Psoas muscle (tissue), 7 donors: ENCODE measurements at regions not wholly inside any gene's neighbourhood (a gene's known extent, or its start where the extent isn't known, plus 50 kb on each side); places are given as distances from the start of the nearest gene placed in this dataset.

Experiments
- ATAC-seq, 4 donors: fragments of 200-7000 bp; cut with Tn5 transposase; one replicate each; pipeline ENCODE4 v1.9.1; 2020; ENCODE audit warnings: moderate library complexity in 3 of 4, mild to moderate bottlenecking in 2 of 4
- DNase-seq, 2 donors: peaks; one replicate each; pipeline ENCODE4 v3.0.0-alpha.2; 2020
- H3K27ac ChIP-seq: fragments of 200-600 bp; one replicate; pipeline ENCODE4 v1.8.0; 2022
- H3K27me3 ChIP-seq, 3 donors: fragments of 200-600 bp in 1 of 3; one replicate each; pipeline versions ENCODE4 v1.6.1 to v1.8.0; 2013 to 2022; ENCODE audit warnings: low read length in 2 of 3, mild to moderate bottlenecking in 2 of 3, moderate library complexity in 1 of 3; ENCODE audit not compliant: insufficient read depth in 3 of 3
- H3K36me3 ChIP-seq, 2 donors: fragments of 200-600 bp in 1 of 2; one replicate each; pipeline versions ENCODE4 v1.6.1 to v1.8.0; 2013 to 2022; ENCODE audit warnings: low read depth in 1 of 2, mild to moderate bottlenecking in 1 of 2, moderate library complexity in 1 of 2; ENCODE audit not compliant: insufficient read depth in 1 of 2
- H3K4me1 ChIP-seq: fragments of 200-600 bp; one replicate; pipeline ENCODE4 v1.8.0; 2022
- H3K4me3 ChIP-seq: fragments of 200-600 bp; one replicate; pipeline ENCODE4 v1.8.0; 2022; ENCODE audit warnings: mild to moderate bottlenecking
- H3K9me3 ChIP-seq: fragments of 200-600 bp; one replicate; pipeline ENCODE4 v1.8.0; 2022
- WGBS, 3 donors: extraction: QIAGEN DNeasy Blood & Tissue Kit; methylation state at CpG; one replicate each; pipeline versions ENCODE4 v1.1.6 to v1.1.7; 2013; 5-methylcytosine and 5-hydroxymethylcytosine counted together
- intact Hi-C, 2 donors: fragments of 100-400 bp; cut with DNase I; formaldehyde crosslinking; loops; one replicate each; pipeline versions ENCODE4 v1.11.0 to v1.14.2; 2022
- TF ChIP-seq, protein P1 (sequence below): fragments of 200-600 bp; IDR thresholded peaks from one replicate; pipeline ENCODE4 v1.8.0; 2022; ENCODE audit warnings: antibody characterized with exemption
- donor health status: healthy with polysubstance abuse.
- donor health status: DM: no; HTN: no; CAD: no; lungs with moderate emphysema.
- donor health status: Bipolar disorder and iron deficiency.
- donor health status: healthy.
- donor health status: DM: yes; HTN: yes; CAD: no.
- donor health status: DM: no; HTN: no; CAD: no.
- donor health status: DM: yes; HTN: yes; CAD: no.

DNA sequence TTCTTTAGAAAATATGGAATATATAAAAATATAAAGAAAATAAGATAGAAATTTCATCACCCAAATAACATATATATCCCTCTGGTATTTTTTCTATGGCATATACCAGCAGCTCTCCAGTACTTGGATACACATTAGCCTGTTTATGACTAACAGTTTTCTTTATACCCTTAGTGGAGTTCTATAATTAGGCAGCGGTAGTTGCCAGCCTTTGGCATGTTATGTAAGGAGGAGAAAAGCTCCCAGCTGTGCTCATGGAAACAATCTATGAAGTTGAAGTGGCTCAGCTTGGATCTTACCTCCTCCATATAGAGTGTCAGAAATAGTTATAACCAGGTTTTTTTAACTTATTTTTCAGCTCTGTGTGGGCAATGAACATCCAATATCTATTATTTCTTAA lies 1636.8 kb downstream of the AMY1C start:
- intact Hi-C loops = no loop called here
- Histone ChIP-seq H3K4me3 (no peak overlapping the region), H3K27me3 (no peaks in the 10 kb centered on the region), H3K4me1 (no peaks in the 10 kb centered on the region), H3K36me3 (no peaks in the 10 kb centered on the region), H3K27ac (no peak overlapping the region), H3K9me3 (no peaks in the 10 kb centered on the region)
- 69 to 88% (median 82%) methylated on average over 1 of the region's 1 CpG for WGBS, 3 donors
- TF ChIP-seq, protein P1, sequence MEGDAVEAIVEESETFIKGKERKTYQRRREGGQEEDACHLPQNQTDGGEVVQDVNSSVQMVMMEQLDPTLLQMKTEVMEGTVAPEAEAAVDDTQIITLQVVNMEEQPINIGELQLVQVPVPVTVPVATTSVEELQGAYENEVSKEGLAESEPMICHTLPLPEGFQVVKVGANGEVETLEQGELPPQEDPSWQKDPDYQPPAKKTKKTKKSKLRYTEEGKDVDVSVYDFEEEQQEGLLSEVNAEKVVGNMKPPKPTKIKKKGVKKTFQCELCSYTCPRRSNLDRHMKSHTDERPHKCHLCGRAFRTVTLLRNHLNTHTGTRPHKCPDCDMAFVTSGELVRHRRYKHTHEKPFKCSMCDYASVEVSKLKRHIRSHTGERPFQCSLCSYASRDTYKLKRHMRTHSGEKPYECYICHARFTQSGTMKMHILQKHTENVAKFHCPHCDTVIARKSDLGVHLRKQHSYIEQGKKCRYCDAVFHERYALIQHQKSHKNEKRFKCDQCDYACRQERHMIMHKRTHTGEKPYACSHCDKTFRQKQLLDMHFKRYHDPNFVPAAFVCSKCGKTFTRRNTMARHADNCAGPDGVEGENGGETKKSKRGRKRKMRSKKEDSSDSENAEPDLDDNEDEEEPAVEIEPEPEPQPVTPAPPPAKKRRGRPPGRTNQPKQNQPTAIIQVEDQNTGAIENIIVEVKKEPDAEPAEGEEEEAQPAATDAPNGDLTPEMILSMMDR = no peak
- ATAC-seq = peak in 3 of 4 donors; percentile 51 to 77 (median 74)
- no peak for DNase-seq

DNA sequence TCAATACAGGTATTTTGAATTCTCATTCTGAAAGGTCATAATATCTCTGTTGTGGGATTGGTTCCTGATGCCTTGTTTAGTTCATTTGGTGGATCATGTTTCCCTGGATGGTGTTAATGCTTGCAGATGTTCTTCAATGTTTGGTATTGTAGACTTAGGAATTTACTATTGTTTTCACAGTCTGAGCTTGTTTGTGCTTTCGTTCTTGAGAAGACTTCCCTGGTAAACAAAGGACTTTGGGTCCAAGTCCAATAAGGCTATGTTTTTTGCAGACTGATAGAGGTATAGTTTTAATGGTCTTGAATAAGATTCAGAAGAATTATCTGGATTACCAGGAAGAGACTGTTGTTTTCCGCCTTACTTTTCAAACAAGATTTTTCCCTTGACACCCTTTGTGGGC lies 1646.3 kb downstream of the AMY1C start:
- no peak overlapping the region for H3K27ac ChIP-seq
- no peak overlapping the region for H3K4me3 ChIP-seq
- H3K9me3 ChIP-seq = no peaks in the 10 kb centered on the region
- H3K36me3 ChIP-seq = no peaks in the 10 kb centered on the region
- no peak for DNase-seq
- no peaks in the 10 kb centered on the region for H3K27me3 ChIP-seq
- ATAC-seq = no peak
- H3K4me1 ChIP-seq = no peaks in the 10 kb centered on the region
- intact Hi-C loops = no loop called here
- TF ChIP-seq, protein P1 = no peak
- WGBS, 3 donors = 44 to 64% (median 48%) methylated on average over 2 of the region's 2 CpGs

DNA sequence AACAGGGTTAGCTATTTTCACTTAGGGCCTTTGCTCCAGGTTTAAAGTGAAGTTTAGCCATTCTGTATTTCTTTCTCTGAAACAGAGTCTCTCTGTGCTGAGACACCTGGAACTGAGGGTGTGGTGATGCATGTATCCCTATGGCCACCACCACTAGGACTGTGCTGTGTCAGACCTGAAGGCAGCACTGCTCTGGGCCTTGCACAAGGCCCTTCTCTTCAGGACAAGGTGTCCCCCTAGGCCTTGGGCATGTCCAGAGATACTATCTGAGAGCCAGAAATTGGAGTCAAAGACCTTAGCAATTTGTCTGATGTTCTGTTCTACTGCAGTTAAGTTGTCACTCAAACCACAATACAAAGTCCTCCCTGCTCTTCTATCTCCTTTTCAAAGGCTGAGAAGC lies 1649.2 kb downstream of the AMY1C start:
- Histone ChIP-seq H3K4me1 (no peaks in the 10 kb centered on the region), H3K27me3 (no peaks in the 10 kb centered on the region), H3K9me3 (no peaks in the 10 kb centered on the region), H3K4me3 (no peak overlapping the region), H3K36me3 (no peaks in the 10 kb centered on the region), H3K27ac (no peak overlapping the region)
- TF ChIP-seq, protein P1 = no peak
- ATAC-seq = no peak
- no peak for DNase-seq
- intact Hi-C loops = no loop called here

GRCh38 chr1:105399716-105400115 lies 1650.0 kb downstream of the AMY1C start:
- Histone ChIP-seq H3K4me1 (no peaks in the 10 kb centered on the region), H3K4me3 (no peak overlapping the region), H3K27me3 (no peaks in the 10 kb centered on the region), H3K36me3 (no peaks in the 10 kb centered on the region), H3K27ac (no peak overlapping the region), H3K9me3 (no peaks in the 10 kb centered on the region)
- no peak for DNase-seq
- WGBS, 3 donors = 49 to 76% (median 71%) methylated on average over 1 of the region's 1 CpG
- TF ChIP-seq, protein P1 = no peak
- ATAC-seq = no peak
- intact Hi-C loops = no loop called here

GRCh38 chr1:105416261-105416660 lies 1640.2 kb upstream of the PRMT6 start:
- WGBS, 3 donors = 71 to 74% (median 72%) methylated on average over 3 of the region's 3 CpGs

More at GRCh38 chr1:105416261-105416660, 1640.2 kb upstream of the PRMT6 start:
- H3K27ac ChIP-seq = no peak overlapping the region
- no peak overlapping the region for H3K4me3 ChIP-seq
- DNase-seq = no peak
- ATAC-seq = no peak
- TF ChIP-seq, protein P1 = no peak
- H3K36me3 ChIP-seq = no peaks in the 10 kb centered on the region
- H3K4me1 ChIP-seq = no peaks in the 10 kb centered on the region
- H3K9me3 ChIP-seq = no peaks in the 10 kb centered on the region
- intact Hi-C loops = no loop called here
- no peaks in the 10 kb centered on the region for H3K27me3 ChIP-seq
